NB4 (cell line): ENCODE measurements at regions not wholly inside any gene's neighbourhood (a gene's known extent, or its start where the extent isn't known, plus 50 kb on each side); places are given as distances from the start of the nearest gene placed in this dataset.

Source experiments
- CTCF ChIP-seq: IDR thresholded peaks from one replicate; pipeline ENCODE4 v1.5.1; 2012; ENCODE audit warnings: low read depth, low read length
- MAX ChIP-seq: IDR thresholded peaks from 2 replicates; pipeline ENCODE4 v1.6.1; 2011; ENCODE audit warnings: low read depth, low read length
- MYC ChIP-seq: IDR thresholded peaks from 2 replicates; pipeline ENCODE4 v1.6.1; 2011; ENCODE audit warnings: low read depth, low read length
- POLR2A ChIP-seq: IDR thresholded peaks from 2 replicates; pipeline ENCODE4 v1.6.1; 2011; ENCODE audit warnings: mild to moderate bottlenecking; ENCODE audit not compliant: insufficient read length; ENCODE audit errors: extremely low read depth

GRCh38 chr6:168979254-168979653 lies 274.4 kb downstream of the THBS2 start:
- TF ChIP-seq CTCF, result no peak
- no peak for TF ChIP-seq POLR2A
- no peak for TF ChIP-seq MYC
- no peak for TF ChIP-seq MAX
